HG03432 (cell line): ENCODE measurements at regions not wholly inside any gene's neighbourhood (a gene's known extent, or its start where the extent isn't known, plus 50 kb on each side); places are given as distances from the start of the nearest gene placed in this dataset.
"Not testable (repeated sequence)": the region's sequence is repeated elsewhere in the genome, so short reads cannot be mapped to it uniquely, and the experiment has no call there.

Experiments used
- ATAC-seq: cut with Tn5 transposase; IDR thresholded peaks from one replicate; pipeline ENCODE4 v1.9.1; 2021; ENCODE audit warnings: mild to moderate bottlenecking, moderate library complexity; ENCODE audit not compliant: unreplicated experiment

DNA sequence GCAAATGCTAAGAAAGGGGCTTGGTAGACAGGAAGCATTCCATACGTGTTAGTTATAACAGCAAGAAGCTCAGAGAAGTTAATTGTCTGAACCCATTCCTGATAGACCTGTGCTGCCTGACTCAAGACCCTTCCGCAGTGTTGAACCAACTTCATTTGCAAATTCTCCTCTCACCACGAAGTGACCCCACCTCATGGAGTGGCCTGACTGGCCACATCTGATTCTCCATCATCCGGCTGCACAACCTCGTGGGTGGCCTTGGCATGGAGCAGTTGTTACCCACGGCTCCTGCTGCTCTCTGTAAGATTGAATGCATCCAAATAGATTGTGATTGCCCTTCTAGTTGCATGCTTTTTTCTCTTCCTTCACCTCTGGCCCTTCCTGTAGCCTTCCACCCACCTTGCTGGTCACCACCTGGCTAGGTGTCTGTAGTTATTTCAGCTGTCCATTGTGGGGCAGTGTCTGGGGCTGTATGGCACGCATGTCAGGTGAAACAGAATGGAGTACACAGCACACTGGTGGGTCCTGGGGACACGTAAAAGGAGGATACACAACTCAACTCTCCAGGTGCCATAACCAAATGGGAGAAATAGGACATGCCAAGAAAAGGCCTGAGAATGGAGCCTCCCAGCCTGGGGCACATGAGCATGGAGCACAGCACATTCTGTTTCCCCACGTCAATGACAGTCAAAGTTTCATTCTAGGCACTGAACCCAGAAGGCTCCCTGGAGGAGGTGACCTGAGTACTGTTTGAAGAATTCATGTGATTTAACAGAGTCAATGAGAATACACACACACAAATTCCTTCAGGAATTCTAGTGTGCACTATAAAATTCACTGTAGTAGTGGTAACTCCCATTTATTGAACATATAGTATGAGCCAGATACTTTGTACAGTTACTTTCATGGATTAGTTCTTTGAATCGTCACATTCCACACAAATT is 70.5 kb upstream of the PTCH1 start:
- no peak for ATAC-seq

DNA sequence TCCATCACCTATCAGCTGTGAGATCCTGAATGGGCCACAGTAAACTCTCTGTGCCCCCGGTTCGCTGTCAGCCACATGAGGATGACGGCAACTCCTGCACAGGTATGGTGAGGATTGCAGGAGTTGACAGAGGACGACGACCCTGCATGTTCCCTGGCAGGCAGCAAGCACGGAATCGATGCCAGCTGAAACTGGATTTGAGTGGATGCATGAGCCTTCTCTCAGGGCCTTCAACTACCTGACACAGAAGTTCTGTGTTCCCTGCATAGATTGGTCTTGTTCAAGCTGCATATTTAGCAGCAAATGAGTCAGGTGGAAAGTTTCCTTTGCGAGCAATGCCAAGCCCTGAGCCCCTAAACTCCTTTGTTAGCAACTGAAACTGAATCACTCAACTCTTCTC is 69.6 kb upstream of the PTCH1 start:
- no peak for ATAC-seq

DNA sequence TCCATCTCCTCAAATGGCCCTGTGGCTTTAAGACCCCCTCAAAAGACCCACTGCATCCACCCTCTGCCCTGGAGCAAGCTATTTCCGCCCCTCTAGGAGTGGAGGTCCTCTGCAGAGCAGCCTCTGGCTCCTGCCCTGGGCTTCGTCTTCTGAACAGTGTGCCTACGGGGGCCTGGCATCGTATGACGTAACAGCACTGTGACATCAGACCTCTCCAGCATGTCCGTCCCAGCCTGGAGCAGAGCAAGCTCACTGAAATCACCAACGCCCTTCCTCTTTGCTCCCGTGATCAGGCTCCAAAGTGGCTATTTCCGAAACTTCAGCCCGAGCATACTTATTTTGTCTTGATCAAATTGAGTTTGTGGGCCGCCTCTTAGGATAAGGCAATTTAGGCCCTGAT is 69.1 kb upstream of the PTCH1 start:
- no peak for ATAC-seq

DNA sequence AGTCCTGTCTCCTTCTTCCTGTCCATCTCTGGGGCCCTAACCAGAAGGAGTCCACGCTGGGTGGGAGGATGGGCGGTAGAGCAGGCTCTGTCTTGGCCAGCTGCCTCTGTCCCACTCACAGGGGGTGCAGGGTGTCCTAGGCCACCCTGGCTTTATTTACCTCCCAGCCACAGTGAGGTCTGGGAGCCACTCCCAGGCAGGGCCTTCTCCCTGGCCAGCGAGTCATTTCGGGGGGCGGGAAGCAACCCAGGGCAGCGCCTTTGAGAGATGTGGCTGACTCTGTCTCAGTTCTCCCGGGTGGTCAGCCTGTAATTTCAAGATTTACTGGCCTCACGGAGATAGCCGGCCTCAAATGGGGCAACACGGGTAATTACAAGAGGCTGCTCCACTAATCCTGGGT is 67.4 kb upstream of the PTCH1 start:
- ATAC-seq: no peak

DNA sequence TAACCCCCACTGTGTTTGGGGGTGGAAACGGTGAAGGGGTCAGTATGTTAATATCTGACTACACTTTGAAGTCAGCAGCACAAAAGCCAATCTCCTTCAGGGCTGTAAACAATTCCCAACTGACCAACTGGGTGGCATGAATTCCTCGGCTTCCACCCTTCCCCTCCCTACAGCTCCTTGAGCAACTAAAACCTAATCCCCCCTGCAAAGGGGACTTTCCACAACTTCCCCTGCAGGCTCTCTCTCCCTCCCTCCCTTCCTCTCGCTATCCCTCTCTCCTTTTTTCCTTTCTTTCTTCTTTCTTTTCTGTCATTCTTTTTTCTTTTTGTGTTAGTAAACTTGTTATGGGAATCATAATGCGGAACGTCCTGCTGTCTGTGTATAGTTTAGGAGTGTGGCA is 65.1 kb upstream of the PTCH1 start:
- no peak for ATAC-seq

DNA sequence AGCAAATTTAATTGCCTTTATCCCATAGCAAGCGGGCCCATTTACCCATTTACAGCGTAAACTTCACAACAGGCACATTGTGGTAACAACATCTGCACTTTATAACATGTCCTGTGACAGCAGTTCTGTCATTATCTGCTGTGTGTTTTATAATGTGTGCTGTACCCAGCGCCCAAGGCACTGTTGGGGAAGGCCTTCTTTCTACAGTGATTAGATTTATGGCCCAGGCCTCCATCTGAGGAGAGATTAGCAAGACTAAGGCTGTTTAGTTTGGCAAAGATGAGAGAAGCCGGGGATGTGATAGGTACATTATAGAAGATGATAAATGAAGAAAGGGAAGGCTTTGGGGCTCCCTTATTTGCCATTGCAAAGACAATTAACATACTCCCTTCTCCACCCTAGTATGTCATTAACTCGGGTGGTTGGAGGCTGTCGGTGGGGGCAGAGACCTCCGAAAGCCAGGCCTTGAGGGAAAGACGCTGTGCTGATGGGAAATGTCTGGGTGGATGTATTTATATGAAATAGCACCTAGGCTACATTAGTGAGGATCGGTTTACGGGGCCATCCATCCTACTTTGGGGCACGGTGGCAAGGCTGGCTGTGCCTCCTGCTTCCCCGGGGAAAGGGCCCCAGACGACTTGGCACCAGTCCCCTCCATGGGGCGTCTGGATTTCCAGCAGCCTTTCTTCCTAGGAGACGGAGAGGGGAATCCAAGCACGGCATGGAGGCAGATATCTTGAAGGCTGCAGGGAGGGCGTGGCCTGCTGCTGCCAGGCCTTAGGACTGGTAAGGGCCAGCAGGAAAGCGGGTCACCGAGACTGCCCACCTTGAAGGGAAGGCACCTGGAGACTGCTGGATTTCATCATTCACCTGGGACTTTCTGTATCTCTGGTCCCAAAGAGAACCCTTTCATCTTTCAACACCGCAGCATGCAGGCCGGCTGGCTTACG is 64.3 kb upstream of the PTCH1 start:
- ATAC-seq: no peak

DNA sequence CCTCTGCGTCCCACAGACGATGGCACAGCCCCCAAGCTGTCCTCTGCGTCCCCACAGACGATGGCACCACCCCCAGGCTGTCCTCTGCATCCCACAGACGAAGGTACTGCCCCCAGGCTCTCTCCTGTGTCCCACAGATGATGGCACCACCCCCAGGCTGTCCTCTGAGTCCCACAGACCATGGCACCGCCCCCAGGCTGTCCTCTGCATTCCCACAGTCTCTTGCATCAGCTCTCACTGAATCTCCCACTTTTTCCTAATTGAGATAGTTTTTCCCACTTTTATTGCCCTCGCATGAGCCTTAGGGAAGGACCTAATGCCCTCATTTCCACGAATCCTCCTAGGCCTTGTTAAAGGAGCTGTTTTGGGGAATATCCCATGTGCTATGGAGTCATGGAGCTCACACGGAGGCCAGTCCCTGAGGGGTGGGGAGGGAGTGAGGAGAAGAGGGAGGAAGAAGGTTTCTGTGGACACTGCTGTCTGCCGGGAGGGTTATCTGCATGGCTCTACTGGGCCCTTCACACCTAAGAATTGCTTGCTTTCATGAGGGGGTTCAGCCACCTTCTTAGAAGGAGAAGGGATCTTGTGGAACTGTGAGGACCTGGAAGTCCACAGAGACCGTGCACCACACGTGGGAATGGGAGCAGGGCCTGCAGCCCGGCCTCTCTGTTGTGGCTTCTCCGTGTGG is 58.2 kb upstream of the PTCH1 start:
- ATAC-seq: no peak

DNA sequence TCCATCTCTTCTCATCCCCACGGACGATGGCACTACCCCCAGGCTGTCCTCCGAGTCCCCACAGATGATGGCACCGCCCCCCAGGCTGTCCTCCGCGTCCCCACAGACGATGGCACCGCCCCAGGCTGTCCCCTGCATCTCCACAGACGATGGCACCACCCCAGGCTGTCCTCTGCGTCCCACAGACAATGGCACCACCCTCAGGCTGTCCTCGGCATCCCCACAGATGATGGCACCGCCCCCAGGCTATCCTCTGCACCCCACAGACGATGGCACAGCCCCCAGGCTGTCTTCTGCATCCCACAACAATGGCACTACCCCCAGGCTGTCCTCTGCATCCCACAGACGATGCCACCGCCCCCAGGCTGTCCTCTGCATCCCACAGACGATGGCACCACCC is 57.4 kb upstream of the PTCH1 start:
- ATAC-seq: no peak

DNA sequence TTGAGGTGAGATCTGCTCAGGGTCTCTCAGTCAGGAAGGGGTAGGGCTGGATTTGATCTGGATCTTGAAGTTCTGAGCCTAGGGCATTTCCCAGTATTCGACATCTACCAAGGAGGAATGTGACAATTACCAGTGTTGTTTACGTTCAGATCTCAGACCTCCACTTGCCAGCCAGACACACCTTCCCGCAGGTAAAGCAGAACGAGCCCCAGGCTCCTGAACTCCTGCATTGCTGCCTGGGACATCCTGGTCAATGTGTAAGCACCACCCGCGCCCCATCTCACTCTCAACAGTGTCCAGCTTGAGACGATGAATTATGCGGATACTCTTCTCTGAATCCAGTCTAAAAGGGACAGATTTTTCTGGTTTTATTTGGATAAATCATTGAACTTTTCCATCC is 56.7 kb upstream of the PTCH1 start:
- ATAC-seq: no peak

DNA sequence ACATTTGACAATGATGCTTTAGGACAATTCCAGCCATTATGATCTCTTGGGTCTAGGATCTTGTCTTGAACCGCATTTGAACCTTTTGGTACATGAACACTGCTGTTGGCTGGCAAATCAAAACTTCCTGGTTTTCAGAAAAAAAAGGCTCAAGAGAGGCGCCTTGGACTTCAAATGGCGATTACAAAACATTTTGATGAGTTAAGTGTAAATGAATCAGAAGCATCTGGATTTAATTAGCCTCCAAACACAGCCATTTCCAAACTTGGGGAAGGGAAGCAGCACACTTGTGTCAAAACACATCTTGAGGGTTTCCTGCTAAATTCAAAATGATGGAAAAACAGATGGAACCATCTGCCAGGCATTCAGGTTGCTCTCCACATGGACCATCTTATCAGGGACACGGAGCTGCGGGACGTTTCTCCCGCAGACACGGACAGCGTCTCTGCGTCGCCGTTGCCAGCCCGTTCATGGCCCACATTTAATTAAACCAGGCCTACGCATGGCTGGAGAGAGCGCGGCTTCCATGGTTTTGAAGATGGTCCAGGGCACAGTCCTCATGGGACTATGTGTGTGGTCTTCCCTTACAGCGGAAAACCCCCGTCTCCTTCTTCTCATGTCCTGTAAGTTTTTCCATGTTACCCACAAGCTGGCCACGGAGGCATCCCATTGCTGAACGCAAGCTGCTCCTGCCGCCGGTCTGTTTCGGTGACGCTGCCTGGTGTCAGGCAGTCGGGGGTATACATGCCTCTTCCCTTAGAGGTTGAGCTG is 55.8 kb upstream of the PTCH1 start:
- no peak for ATAC-seq

DNA sequence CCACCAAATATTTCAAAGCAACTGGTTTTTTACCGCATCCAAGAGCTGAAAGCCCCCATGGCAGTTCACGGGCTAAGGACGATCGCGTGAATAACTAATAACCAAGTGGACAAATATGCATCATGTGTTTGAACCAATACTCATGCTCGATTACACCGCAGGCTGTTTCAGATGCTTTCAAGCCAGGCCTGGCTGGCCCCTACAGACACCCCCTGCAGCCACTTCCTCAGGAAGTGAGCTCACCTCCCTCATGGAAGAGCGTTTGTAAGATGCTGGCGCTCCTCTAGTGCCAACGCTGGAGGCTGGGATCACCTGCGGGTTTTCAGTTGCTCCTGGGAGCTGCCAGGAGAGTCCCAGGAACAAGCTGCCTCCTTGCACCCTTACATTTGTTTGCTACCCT is 53.9 kb upstream of the PTCH1 start:
- no peak for ATAC-seq

DNA sequence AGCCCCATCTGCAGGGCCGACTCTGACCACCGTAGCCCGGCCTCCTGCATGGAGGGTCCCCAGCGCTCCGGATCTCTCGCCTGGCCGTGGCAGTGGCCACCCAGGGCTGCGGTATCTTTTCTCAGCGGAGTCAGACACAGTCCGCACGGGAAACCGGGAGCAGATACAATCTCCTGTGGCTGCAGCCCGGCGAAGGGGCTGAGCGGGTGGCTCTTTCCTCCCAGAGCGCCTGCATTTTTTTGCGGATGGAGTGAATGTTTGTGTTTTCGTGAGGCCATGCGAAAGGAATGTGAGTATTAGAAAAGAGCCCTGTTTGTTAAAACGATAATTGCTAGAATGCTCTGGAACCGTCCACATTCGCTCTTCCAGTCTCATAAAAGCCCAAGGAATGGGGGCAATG is 53.4 kb upstream of the PTCH1 start:
- ATAC-seq: no peak

DNA sequence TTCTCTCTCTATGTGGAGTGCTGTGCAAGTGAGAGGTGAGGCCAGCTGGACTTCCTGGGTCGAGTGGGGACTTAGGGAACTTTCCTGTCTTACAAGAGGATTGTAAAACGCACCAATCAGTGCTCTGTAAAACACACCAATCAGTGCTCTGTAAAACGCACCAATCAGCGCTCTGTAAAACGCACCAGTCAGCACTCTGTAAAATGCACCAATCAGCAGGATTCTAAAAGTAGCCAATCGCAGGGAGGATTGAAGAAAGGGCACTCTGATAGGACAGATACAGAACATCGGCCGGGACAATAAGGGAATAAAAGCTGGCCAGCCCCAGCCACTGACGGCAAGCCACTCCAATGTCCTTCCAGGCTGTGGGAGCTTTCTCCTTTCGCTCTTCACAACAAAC is 52.0 kb upstream of the PTCH1 start:
- not testable (repeated sequence) for ATAC-seq
